Muscle of leg (tissue), 3 donors: ENCODE measurements at regions not wholly inside any gene's neighbourhood (a gene's known extent, or its start where the extent isn't known, plus 50 kb on each side); places are given as distances from the start of the nearest gene placed in this dataset.
A peak's percentile ranks its signal among the peaks of the same experiment; 100 is the strongest.
"Not testable (repeated sequence)": the region's sequence is repeated elsewhere in the genome, so short reads cannot be mapped to it uniquely, and the experiment has no call there.

Source experiments
- DNase-seq: peaks from one replicate; pipeline ENCODE4 v3.0.0; 2013
- H3K27ac ChIP-seq: one replicate; pipeline ENCODE4 v1.5.1; 2013; ENCODE audit warnings: mild to moderate bottlenecking, low read length, control low read depth
- H3K27me3 ChIP-seq: one replicate; pipeline ENCODE4 v1.6.1; 2013; ENCODE audit warnings: low read length; ENCODE audit not compliant: control insufficient read depth, insufficient read depth
- H3K36me3 ChIP-seq: one replicate; pipeline ENCODE4 v1.6.1; 2013; ENCODE audit warnings: low read length; ENCODE audit not compliant: control insufficient read depth, insufficient read depth
- H3K4me1 ChIP-seq: one replicate; pipeline ENCODE4 v1.6.1; 2013; ENCODE audit warnings: low read length; ENCODE audit not compliant: control insufficient read depth, insufficient read depth
- H3K4me3 ChIP-seq: one replicate; pipeline ENCODE4 v1.5.1; 2013; ENCODE audit warnings: low read length, control low read depth
- H3K9me3 ChIP-seq: replicated peaks from 2 replicates; pipeline ENCODE4 v1.6.1; 2013; ENCODE audit warnings: low read depth, low read length; ENCODE audit not compliant: control insufficient read depth
- WGBS: methylation state at CpG from one replicate; pipeline ENCODE4 v1.1.5; 2013; ENCODE audit warnings: missing lambda C conversion rate; ENCODE audit not compliant: insufficient coverage; 5-methylcytosine and 5-hydroxymethylcytosine counted together

DNA sequence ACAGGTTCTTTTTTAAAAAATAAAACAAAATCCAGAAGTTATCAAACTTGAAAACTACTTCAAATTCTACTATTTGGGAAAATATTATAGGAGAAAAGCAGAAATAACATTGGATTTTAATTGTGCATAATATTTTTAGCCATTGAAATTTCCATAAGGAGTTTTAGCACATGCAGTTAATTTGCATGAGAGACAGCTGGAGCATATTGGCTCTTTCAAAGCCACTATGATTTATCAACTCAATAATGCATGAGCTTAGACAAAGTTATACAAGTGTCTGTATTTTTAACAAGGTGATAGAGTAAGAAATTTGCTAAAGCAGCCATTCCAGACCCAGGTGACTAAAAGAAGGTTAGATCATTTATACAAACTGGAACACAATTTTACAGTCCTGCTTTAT lies 189.0 kb upstream of the TFAP2D start:
- no peak for DNase-seq
- no peak overlapping the region for H3K27ac ChIP-seq
- H3K27me3 ChIP-seq = no peaks in the 10 kb centered on the region
- peaks cover 2% of the 10 kb centered on the region for H3K4me1 ChIP-seq
- no peaks in the 10 kb centered on the region for H3K36me3 ChIP-seq
- H3K9me3 ChIP-seq = no peaks in the 10 kb centered on the region
- H3K4me3 ChIP-seq = no peak overlapping the region

DNA sequence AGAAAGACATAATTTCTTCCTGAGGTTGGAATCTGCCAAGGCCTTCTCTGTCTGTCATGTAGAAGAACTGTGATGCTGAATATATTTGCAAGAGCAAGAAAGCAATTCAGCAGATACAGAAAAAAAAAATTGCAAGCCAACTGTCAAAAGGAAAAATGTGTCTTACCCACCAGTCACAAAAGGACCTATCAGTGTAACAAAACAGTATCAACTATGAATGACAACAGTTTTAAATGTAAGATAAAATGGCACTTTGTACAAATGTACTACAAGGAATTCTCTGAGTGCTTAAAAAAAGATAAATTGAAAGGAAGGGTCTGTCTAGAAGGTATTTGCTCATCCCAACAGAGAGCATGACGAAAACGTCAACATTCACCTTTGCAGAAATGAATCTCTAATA lies 185.3 kb upstream of the TFAP2D start:
- H3K4me1 ChIP-seq = no peaks in the 10 kb centered on the region
- no peaks in the 10 kb centered on the region for H3K9me3 ChIP-seq
- WGBS = 79% methylated on average over 2 of the region's 2 CpGs
- DNase-seq = no peak
- no peaks in the 10 kb centered on the region for H3K27me3 ChIP-seq
- no peaks in the 10 kb centered on the region for H3K36me3 ChIP-seq
- no peak overlapping the region for H3K27ac ChIP-seq
- no peak overlapping the region for H3K4me3 ChIP-seq

DNA sequence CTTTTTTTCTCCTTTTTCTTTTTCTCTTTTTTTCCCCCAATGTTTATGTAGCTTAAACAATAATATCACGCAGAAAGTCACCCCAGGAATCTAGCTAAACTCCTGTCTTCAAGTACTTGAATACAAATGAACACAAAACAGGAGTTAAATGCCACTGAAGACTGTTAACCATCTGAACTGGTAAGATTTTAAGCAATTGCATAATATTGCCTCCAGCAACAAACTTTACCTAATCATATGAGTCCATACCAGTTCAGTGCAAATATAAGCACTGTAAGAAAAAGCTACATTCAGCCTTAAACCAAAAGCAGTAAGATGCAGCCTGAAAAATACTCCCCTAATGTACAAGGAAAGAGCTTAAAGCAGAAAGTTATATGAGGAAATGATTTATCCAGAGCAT lies 173.9 kb upstream of the TFAP2D start:
- no CpG with 5 or more reads among the region's 1 CpG for WGBS
- peaks cover 3% of the 10 kb centered on the region for H3K4me1 ChIP-seq
- H3K27me3 ChIP-seq = no peaks in the 10 kb centered on the region
- H3K36me3 ChIP-seq = no peaks in the 10 kb centered on the region
- no peaks in the 10 kb centered on the region for H3K9me3 ChIP-seq
- DNase-seq = no peak
- no peak overlapping the region for H3K27ac ChIP-seq
- H3K4me3 ChIP-seq = no peak overlapping the region

DNA sequence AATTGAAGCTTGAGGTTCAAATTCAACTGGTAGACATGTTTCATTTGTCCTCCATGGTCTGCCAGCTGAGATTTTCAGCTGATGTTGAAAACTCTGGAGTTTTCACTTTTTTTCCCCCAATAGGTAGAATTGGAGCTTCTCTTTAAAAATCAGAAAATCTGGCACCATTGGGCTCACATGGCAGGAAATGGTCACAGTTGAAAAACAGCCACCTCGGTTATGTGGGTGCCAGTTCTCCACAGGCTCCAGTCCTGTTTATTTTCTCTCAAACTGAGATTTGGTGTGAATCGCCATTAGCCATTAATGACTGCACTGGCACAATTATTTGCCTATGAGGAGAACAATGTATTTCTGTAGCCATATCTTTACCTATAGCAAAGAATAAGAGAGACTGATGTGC lies 171.4 kb upstream of the TFAP2D start:
- Histone ChIP-seq H3K27me3 (no peaks in the 10 kb centered on the region), H3K27ac (no peak overlapping the region), H3K36me3 (no peaks in the 10 kb centered on the region), H3K4me1 (peaks cover 3% of the 10 kb centered on the region), H3K4me3 (no peak overlapping the region), H3K9me3 (no peaks in the 10 kb centered on the region)
- no CpG with 5 or more reads among the region's 2 CpGs for WGBS
- no peak for DNase-seq

DNA sequence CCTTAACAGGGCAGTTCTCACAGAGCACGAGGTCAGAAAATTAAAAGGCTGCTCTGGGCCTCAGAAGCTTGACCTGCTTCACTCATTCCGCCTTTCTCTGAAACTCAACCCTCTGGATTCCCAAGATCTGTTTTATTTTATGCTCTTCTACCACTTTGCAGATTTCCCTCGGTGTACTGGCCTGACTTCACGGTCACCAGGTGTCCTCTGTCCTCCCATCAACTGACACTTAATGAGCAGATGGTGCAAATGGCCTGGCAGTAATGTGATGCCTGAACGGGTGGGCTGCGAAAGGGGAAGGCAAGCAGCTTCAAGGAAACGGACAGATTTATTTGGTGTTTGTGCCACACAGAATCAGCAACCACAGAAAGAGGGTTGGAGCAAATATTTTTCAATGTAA lies 169.7 kb upstream of the TFAP2D start:
- no peak overlapping the region for H3K27ac ChIP-seq
- no peaks in the 10 kb centered on the region for H3K9me3 ChIP-seq
- no peak overlapping the region for H3K4me3 ChIP-seq
- no peaks in the 10 kb centered on the region for H3K36me3 ChIP-seq
- no peaks in the 10 kb centered on the region for H3K27me3 ChIP-seq
- 13% methylated on average over 3 of the region's 7 CpGs for WGBS
- no peak for DNase-seq
- peaks cover 3% of the 10 kb centered on the region for H3K4me1 ChIP-seq

- Histone ChIP-seq H3K9me3 (no peaks in the 10 kb centered on the region), H3K36me3 (no peaks in the 10 kb centered on the region), H3K27ac (no peak overlapping the region), H3K4me1 (peaks cover 3% of the 10 kb centered on the region), H3K27me3 (no peaks in the 10 kb centered on the region), H3K4me3 (no peak overlapping the region)
- WGBS = 67% methylated on average over 1 of the region's 2 CpGs
- DNase-seq = peak; percentile 16
These were observed 164.3 kb upstream of the TFAP2D start for GRCh38 chr6:50549026-50549425.

DNA sequence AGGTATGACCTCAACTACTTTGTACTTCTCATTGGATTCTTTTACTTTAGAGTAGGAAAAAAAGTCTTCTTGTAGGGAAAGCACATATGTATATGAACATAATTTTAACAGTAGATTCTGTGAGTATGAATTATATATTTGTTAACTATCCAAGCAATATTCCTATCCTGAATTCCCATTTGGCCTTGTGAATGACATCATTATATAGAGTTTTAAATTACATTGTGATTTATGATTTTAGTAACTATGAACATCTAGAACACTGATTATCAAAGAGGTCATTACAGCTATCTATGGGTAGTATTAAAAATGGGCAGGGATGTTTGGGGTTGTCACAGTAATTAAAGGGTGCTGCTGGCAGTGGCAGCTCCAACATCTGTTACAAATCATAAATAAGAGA lies 163.9 kb upstream of the TFAP2D start:
- Histone ChIP-seq H3K4me3 (no peak overlapping the region), H3K9me3 (no peaks in the 10 kb centered on the region), H3K27ac (no peak overlapping the region), H3K36me3 (no peaks in the 10 kb centered on the region), H3K4me1 (peaks cover 3% of the 10 kb centered on the region), H3K27me3 (no peaks in the 10 kb centered on the region)
- peak; percentile 27 for DNase-seq

DNA sequence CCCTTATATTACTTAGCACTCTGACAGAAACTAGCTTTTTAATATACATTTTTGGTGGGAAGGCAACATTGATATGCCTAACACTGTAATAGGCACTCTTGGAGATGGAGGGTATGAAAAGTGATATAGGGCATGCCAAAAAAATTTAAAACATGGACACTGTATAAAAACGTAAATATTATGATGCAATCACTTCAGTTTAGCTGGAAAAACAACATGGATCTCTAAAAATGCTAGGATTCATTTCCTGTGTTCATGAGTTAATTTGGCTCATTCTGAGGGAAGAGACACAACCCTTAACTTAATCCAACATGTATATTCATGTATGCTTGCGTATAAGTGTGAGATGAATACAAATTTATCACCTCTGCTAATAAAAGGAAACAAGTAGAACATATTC lies 157.3 kb upstream of the TFAP2D start:
- H3K36me3 ChIP-seq = no peaks in the 10 kb centered on the region
- H3K4me3 ChIP-seq = no peak overlapping the region
- no CpG with 5 or more reads among the region's 2 CpGs for whole genome bisulfite sequencing
- H3K9me3 ChIP-seq = no peaks in the 10 kb centered on the region
- H3K27ac ChIP-seq = no peak overlapping the region
- no peaks in the 10 kb centered on the region for H3K27me3 ChIP-seq
- no peaks in the 10 kb centered on the region for H3K4me1 ChIP-seq
- DNase-seq = no peak

GRCh38 chr6:50565004-50565403 lies 148.3 kb upstream of the TFAP2D start:
- no peak for DNase-seq
- no peaks in the 10 kb centered on the region for H3K36me3 ChIP-seq
- no peak overlapping the region for H3K27ac ChIP-seq
- WGBS = no CpG with 5 or more reads among the region's 1 CpG
- H3K27me3 ChIP-seq = no peaks in the 10 kb centered on the region
- H3K9me3 ChIP-seq = no peaks in the 10 kb centered on the region
- H3K4me3 ChIP-seq = no peak overlapping the region
- no peaks in the 10 kb centered on the region for H3K4me1 ChIP-seq

DNA sequence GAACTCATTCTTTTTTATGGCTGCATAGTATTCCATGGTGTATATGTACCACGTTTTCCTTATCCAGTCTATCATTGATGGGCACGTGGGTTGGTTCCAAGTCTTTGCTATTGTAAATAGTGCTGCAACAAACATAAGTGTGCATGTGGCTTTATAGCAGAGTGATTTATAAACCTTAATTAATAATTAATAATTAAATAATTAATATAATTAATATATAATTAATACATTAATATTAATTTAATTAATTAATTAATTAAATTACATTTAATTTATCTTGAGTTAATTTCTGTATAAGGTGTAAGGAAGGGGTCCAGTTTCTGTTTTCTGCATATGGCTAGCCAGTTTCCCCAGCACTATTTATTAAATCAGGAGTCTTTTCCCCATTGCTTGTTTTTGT lies 142.1 kb upstream of the TFAP2D start:
- H3K36me3 ChIP-seq, DNase-seq, H3K27me3 ChIP-seq, H3K4me1 ChIP-seq, H3K4me3 ChIP-seq, H3K9me3 ChIP-seq, H3K27ac ChIP-seq: not testable (repeated sequence)
- whole genome bisulfite sequencing = no CpG with 5 or more reads among the region's 2 CpGs

DNA sequence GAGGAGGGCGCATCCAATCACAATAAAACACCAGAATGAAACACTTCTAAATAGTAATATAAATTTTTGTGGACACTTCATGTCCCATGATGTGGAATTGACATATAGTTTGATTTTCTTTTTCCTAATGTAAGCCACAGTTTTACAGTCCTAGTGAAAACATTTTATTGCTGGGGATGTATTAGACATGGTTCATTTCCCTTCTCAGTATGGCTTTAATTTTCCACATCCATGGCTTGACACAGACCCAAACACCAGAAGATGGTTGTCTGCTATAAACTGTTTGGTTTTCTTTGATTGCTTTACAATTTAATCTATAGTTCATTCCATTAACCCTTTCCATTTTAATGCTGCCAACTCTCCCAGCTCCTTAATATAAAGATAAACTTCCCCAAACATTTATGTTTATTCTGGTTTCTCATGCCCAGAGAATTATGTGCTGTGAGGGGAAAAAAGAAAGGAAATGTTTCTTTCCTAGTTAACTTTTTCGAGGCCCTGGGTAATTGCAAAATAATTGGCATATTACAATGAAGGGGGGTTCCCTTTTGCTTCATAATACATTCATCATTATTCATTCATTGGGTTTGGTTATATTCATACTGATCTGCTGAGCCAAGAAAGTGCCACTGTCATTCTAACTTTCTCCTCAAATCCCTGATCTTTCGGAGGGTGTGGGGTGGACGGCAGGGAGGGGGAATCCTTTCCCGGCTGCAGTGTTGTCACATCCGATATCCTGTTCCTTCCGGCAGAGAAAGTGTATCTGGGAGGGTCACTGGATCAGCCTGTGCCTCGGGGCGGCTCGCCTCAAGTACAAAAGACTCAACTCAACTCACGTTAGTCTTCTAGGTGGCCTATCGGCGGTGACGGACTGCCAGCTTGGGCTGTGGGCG lies 127.6 kb upstream of the TFAP2D start:
- Histone ChIP-seq H3K4me3 (no peak overlapping the region), H3K36me3 (no peaks in the 10 kb centered on the region), H3K27me3 (no peaks in the 10 kb centered on the region), H3K4me1 (no peaks in the 10 kb centered on the region), H3K27ac (no peak overlapping the region), H3K9me3 (no peaks in the 10 kb centered on the region)
- no CpG with 5 or more reads among the region's 15 CpGs for WGBS
- no peak for DNase-seq
